Esophagus muscularis mucosa (tissue), 3 donors: ENCODE measurements at regions not wholly inside any gene's neighbourhood (a gene's known extent, or its start where the extent isn't known, plus 50 kb on each side); places are given as distances from the start of the nearest gene placed in this dataset.
"Not testable (repeated sequence)": the region's sequence is repeated elsewhere in the genome, so short reads cannot be mapped to it uniquely, and the experiment has no call there.

Experiments
- EP300 ChIP-seq: sonication (generic); formaldehyde crosslinking; IDR thresholded peaks from one replicate; pipeline ENCODE4 v1.6.1; 2017; ENCODE audit warnings: antibody characterized with exemption
- POLR2A ChIP-seq: fragments of 450-650 bp; IDR thresholded peaks from one replicate; pipeline ENCODE4 v1.6.1; 2017; ENCODE audit warnings: antibody characterized with exemption, moderate library complexity, mild to moderate bottlenecking, low read depth
- POLR2AphosphoS5 ChIP-seq, 2 donors: sonication (generic); formaldehyde crosslinking; IDR thresholded peaks; one replicate each; pipeline ENCODE4 v1.6.1; 2017; ENCODE audit warnings: antibody characterized with exemption in 2 of 2

GRCh38 chr1:43096528-43096927 is 75.6 kb downstream of the EBNA1BP2 start:
- TF ChIP-seq POLR2AphosphoS5 (IDR thresholded peaks at IDR 0.05); POLR2A; EP300: not testable (repeated sequence)
